SK-N-SH (cell line): ENCODE measurements at regions not wholly inside any gene's neighbourhood (a gene's known extent, or its start where the extent isn't known, plus 50 kb on each side); places are given as distances from the start of the nearest gene placed in this dataset.

Source experiments
- CTCF ChIP-seq: fragments of 200-600 bp; sonication (generic); IDR thresholded peaks from 2 replicates; pipeline ENCODE4 v1.6.1; 2017; ENCODE audit warnings: antibody characterized with exemption, mild to moderate bottlenecking, moderate library complexity
- EP300 ChIP-seq, 2 experiments: IDR thresholded peaks; 2 replicates each; pipeline versions ENCODE4 v1.4.0 to v1.6.1; 2012; ENCODE audit warnings: borderline replicate concordance in 1 of 2, low read depth in 1 of 2, low read length in 1 of 2
- EZH2phosphoT487 ChIP-seq: fragments of 200-600 bp; sonication (generic); IDR thresholded peaks from 2 replicates; pipeline ENCODE4 v1.6.1; 2017; ENCODE audit warnings: low read depth, mixed run types, mild to moderate bottlenecking, antibody characterized with exemption, moderate library complexity, borderline replicate concordance
- FOXM1 ChIP-seq: IDR thresholded peaks from 2 replicates; pipeline ENCODE4 v1.4.0; 2012; ENCODE audit warnings: low read depth, mild to moderate bottlenecking
- MEF2A ChIP-seq: IDR thresholded peaks from 2 replicates; pipeline ENCODE4 v1.4.0; 2012; ENCODE audit warnings: low read depth, borderline replicate concordance
- NFIC ChIP-seq: IDR thresholded peaks from 2 replicates; pipeline ENCODE4 v1.4.0; 2012; ENCODE audit warnings: borderline replicate concordance
- PBX3 ChIP-seq: IDR thresholded peaks from 2 replicates; pipeline ENCODE4; 2012
- POLR2AphosphoS5 ChIP-seq: IDR thresholded peaks from 2 replicates; pipeline ENCODE4 v1.6.1; 2012; ENCODE audit warnings: low read depth, low read length
- RCOR1 ChIP-seq: fragments of 150-350 bp; IDR thresholded peaks from 2 replicates; pipeline ENCODE4 v1.6.1; 2017; ENCODE audit warnings: antibody characterized with exemption, low read length
- REST ChIP-seq: IDR thresholded peaks from 2 replicates; pipeline ENCODE4 v1.6.1; 2012; ENCODE audit warnings: mild to moderate bottlenecking, low read depth, low read length, moderate library complexity
- RFX5 ChIP-seq: IDR thresholded peaks from 2 replicates; pipeline ENCODE4 v1.6.1; 2012; ENCODE audit warnings: mild to moderate bottlenecking, improper control_type of control experiment, low read length
- TEAD4 ChIP-seq: IDR thresholded peaks from 2 replicates; pipeline ENCODE4 v1.4.0; 2012; ENCODE audit warnings: mild to moderate bottlenecking, borderline replicate concordance; ENCODE audit not compliant: insufficient read depth
- USF2 ChIP-seq: fragments of 150-350 bp; IDR thresholded peaks from 2 replicates; pipeline ENCODE4 v1.6.1; 2017; ENCODE audit warnings: antibody characterized with exemption, low read length, low read depth, borderline replicate concordance
- YY1 ChIP-seq: IDR thresholded peaks from 2 replicates; pipeline ENCODE4 v1.4.0; 2012; ENCODE audit warnings: low read depth, mild to moderate bottlenecking

- TF ChIP-seq CTCF: no peak
- TF ChIP-seq USF2: no peak
- TF ChIP-seq EP300 (IDR thresholded peaks at IDR 0.05; ENCODE audit: borderline replicate concordance in 1 of 2, low read depth in 1 of 2, low read length in 1 of 2): no peak
- TF ChIP-seq EZH2phosphoT487: no peak
- no peak for TF ChIP-seq REST
- no peak for TF ChIP-seq POLR2AphosphoS5
- TF ChIP-seq MEF2A: no peak
- TF ChIP-seq TEAD4: no peak
- no peak for TF ChIP-seq RCOR1
- TF ChIP-seq YY1: no peak
- no peak for TF ChIP-seq NFIC
- no peak for TF ChIP-seq PBX3
- TF ChIP-seq FOXM1: no peak
- TF ChIP-seq RFX5: no peak
Observed at GRCh38 chr10:45518741-45519140, 144.7 kb downstream of the ALOX5 start.
